Heart left ventricle (tissue), 13 donors: ENCODE measurements at regions not wholly inside any gene's neighbourhood (a gene's known extent, or its start where the extent isn't known, plus 50 kb on each side); places are given as distances from the start of the nearest gene placed in this dataset.

Source experiments
- CTCF ChIP-seq, 12 donors: fragments of 200-600 bp; sonication (generic) in 4 of 12; IDR thresholded peaks; one replicate each; pipeline versions ENCODE4 v1.5.0 to v1.8.0; 2018 to 2022; ENCODE audit warnings: antibody characterized with exemption in 12 of 12, mild to moderate bottlenecking in 5 of 12
- POLR2A ChIP-seq, 2 donors: fragments of 450-650 bp; IDR thresholded peaks; one replicate each; pipeline ENCODE4 v1.6.1; 2017; ENCODE audit warnings: antibody characterized with exemption in 2 of 2, mild to moderate bottlenecking in 2 of 2, moderate library complexity in 2 of 2
- donor health status: ischemic (EF 13 %, LVEDD 7.1; RV severe dilation, severe dysfunction).
- donor health status: DM: no; HTN: yes; CAD: no.
- donor health status: DM: no; HTN: no; CAD: no.
- donor health status: ischemic (EF 25% LVEDD 6.9; RV normal size, moderate dysfunction).
- donor health status: ischemic (EF 25% LVEDD 5.7; RV mildly dilated, moderate dysfunction).
- donor health status: ischemic (EF 35%, LVEDD 5.7; RV mildly dilated, moderate dysfunction).
- donor health status: nonischemic (EF 11% LVEDD 7.7; RV severe dilation, severe dysfunction).
- donor health status: DM: yes; HTN: yes; CAD: no.
- donor health status: PGD.
- donor health status: ischemic (EF 29% LVEDD 5.4; RV normal size, mild dysfunction).
- donor health status: nonischemic (EF 23%, LVEDD 6.1; RV moderate dilation, normal function).

GRCh38 chr12:65609359-65609771 is 214.9 kb upstream of the HMGA2 start:
- TF ChIP-seq CTCF (IDR thresholded peaks at IDR 0.05) (no peak), POLR2A (IDR thresholded peaks at IDR 0.05) (no peak)
